ENCODE measurements at regions not wholly inside any gene's neighbourhood (a gene's known extent, or its start where the extent isn't known, plus 50 kb on each side); places are given as distances from the start of the nearest gene placed in this dataset.

- H3K4me1 ChIP-seq (ENCODE audit: control insufficient read depth, insufficient read depth, low read length), result no peaks in the 10 kb centered on the region
- 84% methylated on average over 2 of the region's 2 CpGs for WGBS (ENCODE audit: insufficient coverage, insufficient replicate concordance, low lambda C conversion rate, missing lambda C conversion rate)
- H3K79me2 ChIP-seq (ENCODE audit: control insufficient read depth, insufficient read depth, low read length), result no peaks in the 10 kb centered on the region
- ChIA-PET RAD21 (ENCODE audit: unreplicated experiment) (no interaction called here), CTCF (interaction anchor here (0.9 kb wide), 1 partner anchor 23 kb away, joined by 3 read pairs; no protein-coding TSS in a partner anchor), SMC1A (ENCODE audit: uncharacterized antibody, unreplicated experiment) (no interaction called here), POLR2A (interaction anchor here (0.6 to 1.6 kb wide), 2 partner anchors 10 to 1239 kb away, joined by 3 to 8 read pairs; no protein-coding TSS in a partner anchor)
- in situ Hi-C loops (cut with MboI) (no loop called here), intact Hi-C loops (cut with micrococcal nuclease; ENCODE audit: unreplicated experiment) (no loop called here)
- BruUV-seq (replicated peaks), result no TSS peak
- no peaks in the 10 kb centered on the region for H3K9me3 ChIP-seq (replicated peaks; ENCODE audit: control insufficient read depth, insufficient read depth, low read length)
- H3K9ac ChIP-seq (ENCODE audit: control insufficient read depth, insufficient read depth, low read length), result no peak overlapping the region
- H3K36me3 ChIP-seq (ENCODE audit: control insufficient read depth in 2 of 2, insufficient read depth in 2 of 2, low read length in 1 of 2), result no peaks in the 10 kb centered on the region
- no peak overlapping the region for H3K4me2 ChIP-seq (ENCODE audit: control insufficient read depth, insufficient read depth)
- DNase-seq (ENCODE audit: low read depth, low spot score) (no peak), ATAC-seq (no peak), FAIRE-seq (no peak)
- no peak overlapping the region for H2AFZ ChIP-seq (ENCODE audit: control insufficient read depth, low read depth, low read length)
- H4K20me1 ChIP-seq (ENCODE audit: control insufficient read depth, insufficient read depth), result no peaks in the 10 kb centered on the region
- H3K27me3 ChIP-seq (replicated peaks in 1 of 2; ENCODE audit: control insufficient read depth in 2 of 2, insufficient read depth in 2 of 2, low read length in 1 of 2), result no peaks in the 10 kb centered on the region
- H3K4me3 ChIP-seq, result no peak overlapping the region
- H3K27ac ChIP-seq (ENCODE audit: control insufficient read depth, insufficient read depth), result no peak overlapping the region
- TF ChIP-seq RAD21 (IDR thresholded peaks at IDR 0.05; ENCODE audit: insufficient read depth, low read depth, low read length) (no peak), HSF1 (IDR thresholded peaks at IDR 0.05; ENCODE audit: low read depth, low read length) (no peak), CTCF (IDR thresholded peaks at IDR 0.05 in 2 of 3, conservative IDR thresholded peaks at IDR 0.05 in 1 of 3; ENCODE audit: control insufficient read depth in 2 of 3, extremely low read depth in 1 of 3, insufficient read depth in 1 of 3, low read depth in 3 of 3, low read length in 3 of 3) (no peak), EZH2 (IDR thresholded peaks at IDR 0.05; ENCODE audit: borderline replicate concordance, control insufficient read depth, low read depth, low read length) (no peak), CHD1 (IDR thresholded peaks at IDR 0.05; ENCODE audit: low read depth, low read length) (no peak), IKZF2 (IDR thresholded peaks at IDR 0.05) (no peak), POLR2AphosphoS5 (IDR thresholded peaks at IDR 0.05; ENCODE audit: low read length) (no peak), TCF7 (IDR thresholded peaks at IDR 0.05; ENCODE audit: borderline replicate concordance) (no peak), STAT1 (conservative IDR thresholded peaks at IDR 0.05) (no peak), BRCA1 (IDR thresholded peaks at IDR 0.05; ENCODE audit: low read depth, low read length) (no peak), RBBP5 (conservative IDR thresholded peaks at IDR 0.05) (no peak), SMC3 (IDR thresholded peaks at IDR 0.05; ENCODE audit: borderline replicate concordance, low read length) (no peak), SUPT20H (IDR thresholded peaks at IDR 0.05; ENCODE audit: borderline replicate concordance, control insufficient read depth, low read depth, low read length) (no peak)
- TF ChIP-seq, protein P1, sequence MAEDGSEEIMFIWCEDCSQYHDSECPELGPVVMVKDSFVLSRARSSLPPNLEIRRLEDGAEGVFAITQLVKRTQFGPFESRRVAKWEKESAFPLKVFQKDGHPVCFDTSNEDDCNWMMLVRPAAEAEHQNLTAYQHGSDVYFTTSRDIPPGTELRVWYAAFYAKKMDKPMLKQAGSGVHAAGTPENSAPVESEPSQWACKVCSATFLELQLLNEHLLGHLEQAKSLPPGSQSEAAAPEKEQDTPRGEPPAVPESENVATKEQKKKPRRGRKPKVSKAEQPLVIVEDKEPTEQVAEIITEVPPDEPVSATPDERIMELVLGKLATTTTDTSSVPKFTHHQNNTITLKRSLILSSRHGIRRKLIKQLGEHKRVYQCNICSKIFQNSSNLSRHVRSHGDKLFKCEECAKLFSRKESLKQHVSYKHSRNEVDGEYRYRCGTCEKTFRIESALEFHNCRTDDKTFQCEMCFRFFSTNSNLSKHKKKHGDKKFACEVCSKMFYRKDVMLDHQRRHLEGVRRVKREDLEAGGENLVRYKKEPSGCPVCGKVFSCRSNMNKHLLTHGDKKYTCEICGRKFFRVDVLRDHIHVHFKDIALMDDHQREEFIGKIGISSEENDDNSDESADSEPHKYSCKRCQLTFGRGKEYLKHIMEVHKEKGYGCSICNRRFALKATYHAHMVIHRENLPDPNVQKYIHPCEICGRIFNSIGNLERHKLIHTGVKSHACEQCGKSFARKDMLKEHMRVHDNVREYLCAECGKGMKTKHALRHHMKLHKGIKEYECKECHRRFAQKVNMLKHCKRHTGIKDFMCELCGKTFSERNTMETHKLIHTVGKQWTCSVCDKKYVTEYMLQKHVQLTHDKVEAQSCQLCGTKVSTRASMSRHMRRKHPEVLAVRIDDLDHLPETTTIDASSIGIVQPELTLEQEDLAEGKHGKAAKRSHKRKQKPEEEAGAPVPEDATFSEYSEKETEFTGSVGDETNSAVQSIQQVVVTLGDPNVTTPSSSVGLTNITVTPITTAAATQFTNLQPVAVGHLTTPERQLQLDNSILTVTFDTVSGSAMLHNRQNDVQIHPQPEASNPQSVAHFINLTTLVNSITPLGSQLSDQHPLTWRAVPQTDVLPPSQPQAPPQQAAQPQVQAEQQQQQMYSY (CRISPR knock-in tag; IDR thresholded peaks at IDR 0.05), result no peak
- TF ChIP-seq, protein P2, sequence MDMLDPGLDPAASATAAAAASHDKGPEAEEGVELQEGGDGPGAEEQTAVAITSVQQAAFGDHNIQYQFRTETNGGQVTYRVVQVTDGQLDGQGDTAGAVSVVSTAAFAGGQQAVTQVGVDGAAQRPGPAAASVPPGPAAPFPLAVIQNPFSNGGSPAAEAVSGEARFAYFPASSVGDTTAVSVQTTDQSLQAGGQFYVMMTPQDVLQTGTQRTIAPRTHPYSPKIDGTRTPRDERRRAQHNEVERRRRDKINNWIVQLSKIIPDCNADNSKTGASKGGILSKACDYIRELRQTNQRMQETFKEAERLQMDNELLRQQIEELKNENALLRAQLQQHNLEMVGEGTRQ (IDR thresholded peaks at IDR 0.05; ENCODE audit: borderline replicate concordance, low read depth, low read length), result no peak
Observed at GRCh38 chr5:165185716-165186115, 1680.3 kb downstream of the MAT2B start.

Measured in GM12878 (cell line).